Karpas-422 (cell line): ENCODE measurements at regions not wholly inside any gene's neighbourhood (a gene's known extent, or its start where the extent isn't known, plus 50 kb on each side); places are given as distances from the start of the nearest gene placed in this dataset.

ENCODE experiments used
- DNase-seq: peaks from one replicate; pipeline ENCODE4 v3.0.0-alpha.2; 2015
- H2AFZ ChIP-seq: fragments of 200-600 bp; sonication (generic); 2 replicates; pipeline ENCODE4 v1.6.1; 2014; ENCODE audit warnings: antibody characterized with exemption, low read length, mixed read lengths
- H3K27ac ChIP-seq: fragments of 200-600 bp; sonication (generic); 2 replicates; pipeline ENCODE4 v1.5.1; 2014; ENCODE audit warnings: mild to moderate bottlenecking, low read length, moderate library complexity
- H3K27me3 ChIP-seq: fragments of 200-600 bp; sonication (generic); 2 replicates; pipeline ENCODE4 v1.6.1; 2014; ENCODE audit warnings: low read length, mixed read lengths
- H3K36me3 ChIP-seq: fragments of 200-600 bp; sonication (generic); 2 replicates; pipeline ENCODE4 v1.6.1; 2014; ENCODE audit warnings: low read length, mixed read lengths; ENCODE audit not compliant: insufficient read depth
- H3K4me1 ChIP-seq: fragments of 200-600 bp; sonication (generic); 2 replicates; pipeline ENCODE4 v1.6.1; 2014; ENCODE audit warnings: mild to moderate bottlenecking, low read length, mixed read lengths
- H3K4me2 ChIP-seq: fragments of 200-600 bp; sonication (generic); 2 replicates; pipeline ENCODE4 v1.6.1; 2014; ENCODE audit warnings: low read length, low read depth, mild to moderate bottlenecking; ENCODE audit not compliant: poor library complexity, severe bottlenecking
- H3K4me3 ChIP-seq: fragments of 200-600 bp; sonication (generic); 2 replicates; pipeline ENCODE4 v1.5.1; 2014; ENCODE audit warnings: mild to moderate bottlenecking, antibody characterized with exemption, low read length, mixed read lengths
- H3K79me2 ChIP-seq: fragments of 200-600 bp; sonication (generic); 2 replicates; pipeline ENCODE4 v1.6.1; 2014; ENCODE audit warnings: mild to moderate bottlenecking, low read length, mixed read lengths
- H3K9ac ChIP-seq: fragments of 200-600 bp; sonication (generic); 2 replicates; pipeline ENCODE4 v1.6.0; 2014; ENCODE audit warnings: low read length
- H3K9me2 ChIP-seq: fragments of 200-600 bp; sonication (generic), shearing (Covaris generic); replicated peaks from 2 replicates; pipeline ENCODE4 v1.6.0; 2014; ENCODE audit warnings: mild to moderate bottlenecking, low read length, moderate library complexity; ENCODE audit not compliant: insufficient read depth
- H3K9me3 ChIP-seq: fragments of 300-700, 200-600 bp; sonication (generic); 2 replicates; pipeline ENCODE4 v1.6.1; 2014; ENCODE audit warnings: low read length, mixed read lengths
- H4K20me1 ChIP-seq: fragments of 200-600 bp; sonication (generic); 2 replicates; pipeline ENCODE4 v1.6.1; 2014; ENCODE audit warnings: mild to moderate bottlenecking, antibody characterized with exemption, low read length, low read depth; ENCODE audit not compliant: insufficient read depth

DNA sequence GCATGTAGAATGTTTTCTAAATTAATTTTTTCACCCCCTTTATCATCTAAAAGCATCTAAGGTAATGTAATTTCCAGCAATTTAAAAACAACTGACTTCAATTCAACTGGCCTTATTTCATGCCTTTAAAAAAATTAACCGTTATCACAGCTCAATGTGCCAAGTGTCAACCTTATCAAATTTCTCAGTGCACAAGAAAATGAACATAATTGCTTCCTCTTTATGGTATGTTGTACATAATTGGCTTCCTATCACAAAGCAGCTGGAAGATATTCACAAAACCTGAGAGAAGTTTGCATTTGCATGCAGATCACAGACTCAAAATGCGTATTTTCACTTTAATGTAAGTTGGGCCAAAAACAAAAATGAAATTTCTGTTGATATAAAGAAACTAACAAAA is 966.4 kb downstream of the GRM8 start:
- no peaks in the 10 kb centered on the region for H3K79me2 ChIP-seq
- no peak overlapping the region for H3K9ac ChIP-seq
- H3K9me3 ChIP-seq: peaks cover 9% of the 10 kb centered on the region; the same call in 1 of the 2 replicates
- no peaks in the 10 kb centered on the region for H3K27me3 ChIP-seq
- no peak for DNase-seq
- no peaks in the 10 kb centered on the region for H3K36me3 ChIP-seq
- no peak overlapping the region for H3K27ac ChIP-seq
- H3K9me2 ChIP-seq: no peaks in the 10 kb centered on the region
- no peak overlapping the region for H3K4me3 ChIP-seq
- H2AFZ ChIP-seq: no peak overlapping the region
- H4K20me1 ChIP-seq: no peaks in the 10 kb centered on the region
- H3K4me2 ChIP-seq: no peak overlapping the region
- no peaks in the 10 kb centered on the region for H3K4me1 ChIP-seq

DNA sequence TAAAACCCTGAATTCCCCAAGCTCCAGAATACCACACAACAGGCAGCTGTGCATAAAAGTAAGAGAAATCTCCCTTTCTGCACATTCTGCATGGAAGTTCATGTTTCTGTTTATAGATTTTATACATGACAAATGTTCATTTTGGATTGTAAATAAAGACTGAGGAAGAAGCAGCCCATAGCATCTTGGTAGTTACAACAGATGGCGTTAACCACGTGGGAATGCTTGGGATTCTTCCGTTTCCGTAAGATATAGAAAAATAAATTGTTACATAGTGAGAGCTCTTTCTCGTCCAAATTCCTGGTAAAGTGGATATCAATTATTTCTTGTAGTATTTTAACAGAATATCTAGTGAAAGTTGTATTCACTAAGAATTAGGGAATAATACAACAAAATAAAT is 1016.5 kb downstream of the GRM8 start:
- H3K4me2 ChIP-seq: no peak overlapping the region
- H3K27me3 ChIP-seq: no peaks in the 10 kb centered on the region
- H4K20me1 ChIP-seq: no peaks in the 10 kb centered on the region
- no peak for DNase-seq
- peaks cover 19% of the 10 kb centered on the region for H3K9me3 ChIP-seq
- H3K4me3 ChIP-seq: no peak overlapping the region
- H2AFZ ChIP-seq: no peak overlapping the region
- H3K27ac ChIP-seq: no peak overlapping the region
- no peaks in the 10 kb centered on the region for H3K36me3 ChIP-seq
- no peaks in the 10 kb centered on the region for H3K79me2 ChIP-seq
- no peak overlapping the region for H3K9ac ChIP-seq
- no peaks in the 10 kb centered on the region for H3K4me1 ChIP-seq
- no peaks in the 10 kb centered on the region for H3K9me2 ChIP-seq

DNA sequence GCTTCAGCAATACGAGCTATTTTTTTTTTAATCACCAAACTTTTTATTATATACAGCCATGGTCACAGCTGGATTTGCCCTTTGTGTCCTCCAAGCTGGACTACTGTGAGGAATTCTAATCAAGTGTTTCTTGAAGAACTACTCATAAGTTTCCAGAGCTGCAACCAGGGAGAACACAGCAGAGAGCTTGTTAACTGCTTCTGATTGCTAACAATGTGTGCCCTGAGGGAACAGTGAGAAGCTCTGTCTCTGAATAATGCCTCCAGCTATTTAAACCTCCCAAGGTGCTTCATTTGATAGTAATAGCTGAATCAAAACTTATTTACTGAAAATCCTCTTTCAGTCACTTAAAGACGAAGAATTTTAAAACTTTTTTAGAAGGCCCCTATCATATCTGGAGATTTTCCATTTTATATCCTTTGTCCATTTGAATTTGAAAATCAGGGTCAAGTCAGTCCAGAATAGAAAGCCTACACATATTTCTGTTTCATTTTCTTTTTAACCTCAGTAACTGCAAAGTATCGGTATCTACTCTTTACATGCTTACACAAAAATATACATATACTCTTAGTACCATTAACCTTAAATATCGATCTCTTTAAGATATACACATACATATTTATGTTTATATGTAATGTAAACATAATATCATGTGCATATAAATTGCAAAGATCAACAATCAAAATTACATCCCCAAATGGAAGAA is 1024.2 kb downstream of the GRM8 start:
- H3K9me3 ChIP-seq: peaks cover 27% of the 10 kb centered on the region
- H3K79me2 ChIP-seq: no peaks in the 10 kb centered on the region
- H2AFZ ChIP-seq: no peak overlapping the region
- H3K9ac ChIP-seq: no peak overlapping the region
- H4K20me1 ChIP-seq: no peaks in the 10 kb centered on the region
- H3K9me2 ChIP-seq: no peaks in the 10 kb centered on the region
- no peaks in the 10 kb centered on the region for H3K4me1 ChIP-seq
- H3K36me3 ChIP-seq: no peaks in the 10 kb centered on the region
- H3K4me2 ChIP-seq: no peak overlapping the region
- no peak overlapping the region for H3K27ac ChIP-seq
- no peaks in the 10 kb centered on the region for H3K27me3 ChIP-seq
- no peak for DNase-seq
- H3K4me3 ChIP-seq: no peak overlapping the region

GRCh38 chr7:126227643-126228042 is 1025.1 kb downstream of the GRM8 start:
- Histone ChIP-seq H3K27ac (no peak overlapping the region), H3K9me3 (peaks cover 21% of the 10 kb centered on the region), H4K20me1 (no peaks in the 10 kb centered on the region), H3K4me1 (no peaks in the 10 kb centered on the region), H2AFZ (no peak overlapping the region), H3K79me2 (no peaks in the 10 kb centered on the region), H3K9me2 (no peaks in the 10 kb centered on the region), H3K27me3 (no peaks in the 10 kb centered on the region), H3K9ac (no peak overlapping the region), H3K4me2 (no peak overlapping the region), H3K4me3 (no peak overlapping the region), H3K36me3 (no peaks in the 10 kb centered on the region)
- DNase-seq: no peak

- Histone ChIP-seq H3K4me1 (no peaks in the 10 kb centered on the region), H3K36me3 (no peaks in the 10 kb centered on the region), H3K9me2 (no peaks in the 10 kb centered on the region), H3K27ac (no peak overlapping the region), H4K20me1 (no peaks in the 10 kb centered on the region), H2AFZ (no peak overlapping the region), H3K4me3 (no peak overlapping the region), H3K9ac (no peak overlapping the region), H3K4me2 (no peak overlapping the region), H3K27me3 (no peaks in the 10 kb centered on the region), H3K9me3 (peaks cover 21% of the 10 kb centered on the region), H3K79me2 (no peaks in the 10 kb centered on the region)
- no peak for DNase-seq
Observed at GRCh38 chr7:126227055-126227454, 1025.7 kb downstream of the GRM8 start.

DNA sequence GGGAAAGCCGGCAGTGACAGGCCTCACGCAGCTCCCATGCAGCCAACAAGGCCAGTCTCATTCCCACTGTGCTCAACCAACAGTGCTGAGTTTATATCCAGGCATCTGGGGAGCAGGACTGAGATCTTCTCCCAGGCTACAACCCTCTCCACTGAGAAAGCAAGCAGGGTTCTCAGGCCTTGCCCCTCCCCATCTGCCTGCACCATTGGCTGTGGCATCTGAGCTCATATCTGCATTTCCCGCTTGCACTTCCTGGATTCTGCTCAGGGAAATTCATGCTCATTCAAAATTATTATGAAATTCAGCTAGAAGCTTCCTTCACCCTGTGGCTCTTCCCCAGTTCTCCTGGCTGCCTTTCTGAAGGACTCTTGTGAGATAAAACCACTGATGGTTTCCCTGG is 1029.0 kb downstream of the GRM8 start:
- Histone ChIP-seq H3K4me3 (no peak overlapping the region), H3K9ac (no peak overlapping the region), H3K4me1 (no peaks in the 10 kb centered on the region), H3K79me2 (no peaks in the 10 kb centered on the region), H3K27me3 (no peaks in the 10 kb centered on the region), H3K9me3 (peaks cover 15% of the 10 kb centered on the region), H3K36me3 (no peaks in the 10 kb centered on the region), H3K4me2 (no peak overlapping the region), H3K9me2 (no peaks in the 10 kb centered on the region), H3K27ac (no peak overlapping the region), H4K20me1 (no peaks in the 10 kb centered on the region), H2AFZ (no peak overlapping the region)
- no peak for DNase-seq

- no peaks in the 10 kb centered on the region for H3K4me1 ChIP-seq
- H3K4me2 ChIP-seq: no peak overlapping the region
- H3K27ac ChIP-seq: no peak overlapping the region
- no peaks in the 10 kb centered on the region for H4K20me1 ChIP-seq
- H3K79me2 ChIP-seq: no peaks in the 10 kb centered on the region
- H2AFZ ChIP-seq: no peak overlapping the region
- no peaks in the 10 kb centered on the region for H3K27me3 ChIP-seq
- no peak overlapping the region for H3K4me3 ChIP-seq
- no peak overlapping the region for H3K9ac ChIP-seq
- no peaks in the 10 kb centered on the region for H3K9me2 ChIP-seq
- no peak for DNase-seq
- no peaks in the 10 kb centered on the region for H3K36me3 ChIP-seq
- peaks cover 15% of the 10 kb centered on the region for H3K9me3 ChIP-seq
Observed at GRCh38 chr7:126222782-126223181, 1030.0 kb downstream of the GRM8 start.

- Histone ChIP-seq H2AFZ (no peak overlapping the region), H3K36me3 (no peaks in the 10 kb centered on the region), H3K27ac (no peak overlapping the region), H3K9me2 (no peaks in the 10 kb centered on the region), H3K9ac (no peak overlapping the region), H3K9me3 (peaks cover 30% of the 10 kb centered on the region), H3K4me3 (no peak overlapping the region), H3K27me3 (no peaks in the 10 kb centered on the region), H3K79me2 (no peaks in the 10 kb centered on the region), H3K4me2 (no peak overlapping the region), H3K4me1 (no peaks in the 10 kb centered on the region), H4K20me1 (no peaks in the 10 kb centered on the region)
- no peak for DNase-seq
Observed at GRCh38 chr7:126215785-126216184, 1037.0 kb downstream of the GRM8 start.
